GM10248 (cell line): ENCODE measurements at regions not wholly inside any gene's neighbourhood (a gene's known extent, or its start where the extent isn't known, plus 50 kb on each side); places are given as distances from the start of the nearest gene placed in this dataset.

ENCODE experiments used
- CTCF ChIA-PET: fragments of 300-600 bp; sonication (Branson Sonifier 250); formaldehyde crosslinking; extraction: SDS; loops from one replicate; lab custom pipeline; 2021; ENCODE audit warnings: antibody characterized with exemption; lab: Yijun Ruan, JAX
- POLR2A ChIA-PET: fragments of 350-650 bp; sonication (Branson Sonifier 250); formaldehyde crosslinking; extraction: SDS; loops from one replicate; lab custom pipeline; 2020; ENCODE audit warnings: antibody characterized with exemption; lab: Yijun Ruan, JAX
- DNase-seq: peaks from one replicate; pipeline ENCODE4 v3.0.0; 2012; ENCODE audit errors: extremely low spot score
- TF ChIP-seq, protein P1 (sequence below): IDR thresholded peaks from 2 replicates; pipeline ENCODE4 v1.5.1; 2012; ENCODE audit warnings: mild to moderate bottlenecking, low read depth; ENCODE audit errors: extremely low read depth, missing control alignments, control extremely low read depth

DNA sequence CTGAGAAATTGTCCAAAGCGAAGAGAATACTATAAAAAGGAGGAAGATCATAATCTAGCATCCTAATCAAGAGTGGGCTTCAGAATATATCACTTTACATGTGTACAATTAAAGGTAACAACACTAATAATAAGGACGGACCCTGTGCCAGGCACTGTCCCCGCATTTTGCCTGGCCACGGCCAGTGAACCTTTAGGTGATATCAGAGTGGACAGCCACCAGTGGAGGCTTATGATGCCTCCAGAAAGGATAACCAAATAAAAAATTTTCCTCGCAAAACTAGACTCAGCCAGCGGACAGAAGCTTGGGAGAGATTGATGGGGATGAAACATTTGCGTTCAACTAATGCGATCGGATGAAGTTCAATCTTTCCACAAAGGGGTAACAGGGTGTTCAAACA is 436.4 kb downstream of the NPHP4 start:
- POLR2A ChIA-PET = no interaction called here
- no peak for DNase-seq
- CTCF ChIA-PET = no interaction called here
- TF ChIP-seq, protein P1, sequence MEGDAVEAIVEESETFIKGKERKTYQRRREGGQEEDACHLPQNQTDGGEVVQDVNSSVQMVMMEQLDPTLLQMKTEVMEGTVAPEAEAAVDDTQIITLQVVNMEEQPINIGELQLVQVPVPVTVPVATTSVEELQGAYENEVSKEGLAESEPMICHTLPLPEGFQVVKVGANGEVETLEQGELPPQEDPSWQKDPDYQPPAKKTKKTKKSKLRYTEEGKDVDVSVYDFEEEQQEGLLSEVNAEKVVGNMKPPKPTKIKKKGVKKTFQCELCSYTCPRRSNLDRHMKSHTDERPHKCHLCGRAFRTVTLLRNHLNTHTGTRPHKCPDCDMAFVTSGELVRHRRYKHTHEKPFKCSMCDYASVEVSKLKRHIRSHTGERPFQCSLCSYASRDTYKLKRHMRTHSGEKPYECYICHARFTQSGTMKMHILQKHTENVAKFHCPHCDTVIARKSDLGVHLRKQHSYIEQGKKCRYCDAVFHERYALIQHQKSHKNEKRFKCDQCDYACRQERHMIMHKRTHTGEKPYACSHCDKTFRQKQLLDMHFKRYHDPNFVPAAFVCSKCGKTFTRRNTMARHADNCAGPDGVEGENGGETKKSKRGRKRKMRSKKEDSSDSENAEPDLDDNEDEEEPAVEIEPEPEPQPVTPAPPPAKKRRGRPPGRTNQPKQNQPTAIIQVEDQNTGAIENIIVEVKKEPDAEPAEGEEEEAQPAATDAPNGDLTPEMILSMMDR = no peak

DNA sequence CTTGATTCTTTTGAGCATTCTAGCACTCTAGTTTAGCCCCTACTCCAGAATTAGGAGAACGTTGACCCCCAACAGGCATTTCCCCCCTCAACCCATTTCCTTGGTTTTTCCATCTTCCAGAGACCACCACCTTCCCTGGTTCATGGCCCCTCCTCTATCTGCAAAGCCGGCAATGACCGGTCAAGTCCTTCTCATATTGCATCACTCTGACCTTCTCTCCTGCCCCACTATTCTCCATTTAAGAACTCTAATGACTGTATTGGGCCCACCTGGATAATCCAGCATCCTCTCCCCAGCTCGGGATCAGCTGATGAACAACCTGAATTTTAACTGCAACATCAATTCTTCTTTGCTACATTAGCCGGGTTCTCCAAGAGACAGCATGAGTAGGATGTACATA is 437.4 kb downstream of the NPHP4 start:
- CTCF ChIA-PET = no interaction called here
- no peak for DNase-seq
- TF ChIP-seq, protein P1 = no peak
- POLR2A ChIA-PET = no interaction called here

DNA sequence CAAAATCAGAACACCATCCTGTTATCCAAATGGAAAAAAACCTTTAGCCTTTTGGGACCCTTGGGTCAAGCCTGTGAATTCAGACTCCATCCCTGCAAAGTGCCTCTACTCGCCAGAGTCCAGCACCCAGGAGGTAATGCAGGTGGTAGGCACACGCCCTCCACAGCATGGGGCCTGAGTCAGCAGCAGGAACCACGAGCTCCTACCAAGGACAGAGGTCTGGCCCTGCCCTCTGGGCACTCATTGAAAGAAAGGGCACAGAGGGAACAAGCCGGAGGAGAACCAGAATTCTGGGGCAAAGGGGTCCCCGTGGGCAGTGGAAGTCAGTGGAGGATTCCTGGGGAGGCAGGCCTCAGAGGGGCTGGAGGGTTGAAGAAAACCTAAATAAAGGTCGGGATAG is 438.1 kb downstream of the NPHP4 start:
- POLR2A ChIA-PET = no interaction called here
- DNase-seq = no peak
- CTCF ChIA-PET = no interaction called here
- TF ChIP-seq, protein P1 = no peak

DNA sequence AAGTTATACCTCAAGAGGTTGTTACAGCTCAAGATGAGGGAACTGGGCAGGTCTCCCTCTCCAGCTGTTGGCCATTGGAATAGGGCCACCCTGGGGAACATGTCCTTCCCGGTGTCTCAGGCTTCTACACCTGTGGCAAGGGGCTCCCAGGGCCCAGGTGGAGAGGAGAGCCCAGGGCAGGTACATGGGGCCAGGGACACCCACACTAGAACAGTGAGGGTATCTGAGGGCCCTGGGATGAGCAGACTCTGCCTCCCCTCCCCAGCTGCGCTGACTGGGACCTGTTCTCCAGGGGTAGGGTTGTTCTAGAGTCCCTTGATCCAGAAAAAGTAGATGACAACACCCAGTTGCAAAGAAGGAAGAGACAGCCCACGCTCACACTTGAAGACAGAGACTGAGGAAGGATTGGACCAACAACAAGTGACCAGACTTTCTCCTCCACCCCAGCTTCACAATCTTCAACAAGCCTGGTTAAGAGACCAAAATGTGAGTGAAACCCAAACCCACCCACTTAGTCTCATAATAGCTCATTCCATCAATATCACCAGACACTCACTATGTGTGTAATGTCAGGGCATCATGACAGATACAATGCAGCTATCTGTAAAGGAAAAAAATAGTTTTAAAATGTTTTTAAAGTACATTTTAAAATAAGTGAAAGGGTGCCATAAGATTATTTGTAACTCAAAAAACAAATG is 439.3 kb downstream of the NPHP4 start:
- ChIA-PET POLR2A (no interaction called here), CTCF (interaction anchor here (1.2 to 2.5 kb wide), 2 partner anchors 9 to 43 kb away, joined by 3 to 9 read pairs; no protein-coding TSS in a partner anchor)
- no peak for DNase-seq
- TF ChIP-seq, protein P1 = no peak

DNA sequence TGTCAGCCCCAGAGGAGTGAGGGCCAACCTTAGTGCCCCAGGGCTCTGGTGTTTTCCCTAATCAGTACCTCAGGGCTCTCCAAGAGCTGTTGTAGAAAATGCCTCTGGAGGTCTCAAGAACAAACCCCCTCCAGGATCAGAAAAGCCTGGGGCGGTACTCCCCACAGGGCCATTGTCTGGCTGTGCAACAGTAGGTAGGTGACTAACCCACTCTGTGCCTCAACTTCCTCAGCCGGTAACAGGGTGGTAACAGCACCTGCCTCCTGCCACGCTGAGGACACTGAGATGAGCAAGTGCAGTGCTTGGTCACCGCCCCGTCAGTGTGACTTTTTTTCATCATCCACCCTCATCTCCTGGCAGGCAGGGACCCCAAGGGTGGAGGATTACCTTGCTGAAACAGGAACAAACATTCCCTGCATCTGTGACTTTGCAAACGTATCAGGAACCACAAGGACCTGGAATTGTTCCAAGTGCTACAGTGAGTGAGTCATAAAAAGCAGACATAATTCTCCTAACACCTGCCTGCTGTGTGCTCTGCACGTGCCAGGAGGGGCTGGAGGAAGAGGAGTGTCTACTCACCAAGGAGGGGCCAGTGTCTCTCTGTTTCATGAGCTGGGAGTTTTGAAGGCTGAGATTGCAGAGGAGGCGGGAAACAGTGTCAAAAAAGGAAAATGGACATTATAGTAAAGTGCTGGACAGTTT is 440.8 kb downstream of the NPHP4 start:
- POLR2A ChIA-PET = no interaction called here
- TF ChIP-seq, protein P1 = no peak
- no peak for DNase-seq
- CTCF ChIA-PET = interaction anchor here (2.5 kb wide), 1 partner anchor 41 kb away, joined by 9 read pairs; no protein-coding TSS in a partner anchor

- TF ChIP-seq, protein P1 = no peak
- CTCF ChIA-PET = no interaction called here
- POLR2A ChIA-PET = no interaction called here
- no peak for DNase-seq
Measured at GRCh38 chr1:5548266-5548665, 444.0 kb downstream of the NPHP4 start.
